ENCODE measurements at regions not wholly inside any gene's neighbourhood (a gene's known extent, or its start where the extent isn't known, plus 50 kb on each side); places are given as distances from the start of the nearest gene placed in this dataset.

GRCh38 chr9:32265037-32265436 is 119.4 kb upstream of the ACO1 start:
- H3K27me3 Mint-ChIP-seq (ENCODE audit: unreplicated experiment), result no peaks in the 10 kb centered on the region
- no peaks in the 10 kb centered on the region for H3K9me3 Mint-ChIP-seq (ENCODE audit: unreplicated experiment)
- no peak for TF ChIP-seq CTCF (IDR thresholded peaks at IDR 0.05; ENCODE audit: partially characterized antibody, unreplicated experiment)
- no peak for DNase-seq
- no peaks in the 10 kb centered on the region for H3K4me1 Mint-ChIP-seq (ENCODE audit: low read depth, unreplicated experiment)
- H3K27ac Mint-ChIP-seq (ENCODE audit: unreplicated experiment), result no peak overlapping the region
- no peak overlapping the region for H3K4me3 Mint-ChIP-seq (ENCODE audit: unreplicated experiment)
- H3K36me3 Mint-ChIP-seq (ENCODE audit: unreplicated experiment), result no peaks in the 10 kb centered on the region

GRCh38 chr9:32278991-32279390 is 105.5 kb upstream of the ACO1 start:
- no peaks in the 10 kb centered on the region for H3K9me3 Mint-ChIP-seq (ENCODE audit: unreplicated experiment)
- H3K36me3 Mint-ChIP-seq (ENCODE audit: unreplicated experiment), result no peaks in the 10 kb centered on the region
- no peaks in the 10 kb centered on the region for H3K27me3 Mint-ChIP-seq (ENCODE audit: unreplicated experiment)
- no peaks in the 10 kb centered on the region for H3K4me1 Mint-ChIP-seq (ENCODE audit: low read depth, unreplicated experiment)
- no peak for DNase-seq
- H3K4me3 Mint-ChIP-seq (ENCODE audit: unreplicated experiment), result no peak overlapping the region
- TF ChIP-seq CTCF (IDR thresholded peaks at IDR 0.05; ENCODE audit: partially characterized antibody, unreplicated experiment), result no peak
- H3K27ac Mint-ChIP-seq (ENCODE audit: unreplicated experiment), result no peak overlapping the region

- H3K27me3 Mint-ChIP-seq (ENCODE audit: unreplicated experiment), result no peaks in the 10 kb centered on the region
- H3K27ac Mint-ChIP-seq (ENCODE audit: unreplicated experiment), result no peak overlapping the region
- TF ChIP-seq CTCF (IDR thresholded peaks at IDR 0.05; ENCODE audit: partially characterized antibody, unreplicated experiment), result no peak
- no peaks in the 10 kb centered on the region for H3K4me1 Mint-ChIP-seq (ENCODE audit: low read depth, unreplicated experiment)
- H3K4me3 Mint-ChIP-seq (ENCODE audit: unreplicated experiment), result no peak overlapping the region
- H3K9me3 Mint-ChIP-seq (ENCODE audit: unreplicated experiment), result no peaks in the 10 kb centered on the region
- no peaks in the 10 kb centered on the region for H3K36me3 Mint-ChIP-seq (ENCODE audit: unreplicated experiment)
- no peak for DNase-seq
Observed at GRCh38 chr9:32289756-32290155, 94.7 kb upstream of the ACO1 start.

GRCh38 chr9:32291370-32291769 is 93.1 kb upstream of the ACO1 start:
- no peak for TF ChIP-seq CTCF (IDR thresholded peaks at IDR 0.05; ENCODE audit: partially characterized antibody, unreplicated experiment)
- no peak overlapping the region for H3K4me3 Mint-ChIP-seq (ENCODE audit: unreplicated experiment)
- H3K9me3 Mint-ChIP-seq (ENCODE audit: unreplicated experiment), result no peaks in the 10 kb centered on the region
- no peaks in the 10 kb centered on the region for H3K27me3 Mint-ChIP-seq (ENCODE audit: unreplicated experiment)
- DNase-seq, result no peak
- H3K36me3 Mint-ChIP-seq (ENCODE audit: unreplicated experiment), result no peaks in the 10 kb centered on the region
- H3K27ac Mint-ChIP-seq (ENCODE audit: unreplicated experiment), result no peak overlapping the region
- H3K4me1 Mint-ChIP-seq (ENCODE audit: low read depth, unreplicated experiment), result no peaks in the 10 kb centered on the region

GRCh38 chr9:32292611-32293010 is 91.8 kb upstream of the ACO1 start:
- no peak for DNase-seq
- H3K4me1 Mint-ChIP-seq (ENCODE audit: low read depth, unreplicated experiment), result no peaks in the 10 kb centered on the region
- H3K27me3 Mint-ChIP-seq (ENCODE audit: unreplicated experiment), result no peaks in the 10 kb centered on the region
- no peak overlapping the region for H3K4me3 Mint-ChIP-seq (ENCODE audit: unreplicated experiment)
- no peaks in the 10 kb centered on the region for H3K36me3 Mint-ChIP-seq (ENCODE audit: unreplicated experiment)
- H3K27ac Mint-ChIP-seq (ENCODE audit: unreplicated experiment), result no peak overlapping the region
- no peaks in the 10 kb centered on the region for H3K9me3 Mint-ChIP-seq (ENCODE audit: unreplicated experiment)
- TF ChIP-seq CTCF (IDR thresholded peaks at IDR 0.05; ENCODE audit: partially characterized antibody, unreplicated experiment), result no peak
